CD4-positive, alpha-beta T cell (primary cell): ENCODE measurements at regions not wholly inside any gene's neighbourhood (a gene's known extent, or its start where the extent isn't known, plus 50 kb on each side); places are given as distances from the start of the nearest gene placed in this dataset.
"Not testable (repeated sequence)": the region's sequence is repeated elsewhere in the genome, so short reads cannot be mapped to it uniquely, and the experiment has no call there.

ENCODE experiments used
- ATAC-seq: fragments of 200-7000 bp; cut with Tn5 transposase; one replicate; pipeline ENCODE4 v1.10.0; 2022; ENCODE audit warnings: mild to moderate bottlenecking; ENCODE audit not compliant: poor library complexity
- CTCF ChIA-PET: fragments of 350-600 bp; sonication (Branson Sonifier 250); formaldehyde crosslinking; loops from one replicate; lab custom pipeline; 2021; ENCODE audit warnings: antibody characterized with exemption, inconsistent platforms; lab: Charles Lee
- POLR2A ChIA-PET: fragments of 350-600 bp; sonication (Branson Sonifier 250); formaldehyde crosslinking; loops from one replicate; lab custom pipeline; 2021; ENCODE audit warnings: antibody characterized with exemption, inconsistent platforms; lab: Charles Lee
- DNase-seq, 14 experiments: peaks; one replicate each; pipeline ENCODE4 v3.0.0-alpha.2; 2013 to 2020; ENCODE audit warnings: mixed read lengths in 2 of 14
- H3K27ac ChIP-seq, 2 donors: one replicate each; pipeline versions ENCODE4 v1.5.1 to v1.7.0; 2013; ENCODE audit warnings: low read length in 2 of 2, low read depth in 1 of 2, mild to moderate bottlenecking in 1 of 2
- H3K27me3 ChIP-seq, 2 experiments: 1 replicate in 1 of 2; 2 replicates in 1 of 2; pipeline versions ENCODE4 v1.6.1 to v1.7.0; 2013; ENCODE audit warnings: low read length in 2 of 2, control low read depth in 1 of 2, mild to moderate bottlenecking in 1 of 2, moderate library complexity in 1 of 2; ENCODE audit not compliant: insufficient read depth in 2 of 2, control insufficient read depth in 1 of 2
- H3K36me3 ChIP-seq: one replicate; pipeline ENCODE4 v1.6.1; 2013; ENCODE audit warnings: low read length, control low read depth; ENCODE audit not compliant: insufficient read depth
- H3K4me1 ChIP-seq: one replicate; pipeline ENCODE4 v1.6.1; 2013; ENCODE audit warnings: low read length, control low read depth; ENCODE audit not compliant: insufficient read depth
- H3K4me3 ChIP-seq: one replicate; pipeline ENCODE4 v1.5.1; 2013; ENCODE audit warnings: mild to moderate bottlenecking, low read length, moderate library complexity
- H3K9me3 ChIP-seq, 2 experiments: 1 replicate in 1 of 2; 2 replicates in 1 of 2; pipeline versions ENCODE4 v1.6.1 to v1.7.0; 2013; ENCODE audit warnings: low read length in 2 of 2, mild to moderate bottlenecking in 2 of 2, control low read depth in 1 of 2, moderate library complexity in 1 of 2; ENCODE audit not compliant: control insufficient read depth in 1 of 2, insufficient read depth in 1 of 2
- H3K27ac Mint-ChIP-seq: one replicate; pipeline ENCODE4 v1.8.0; 2020; ENCODE audit warnings: mixed read lengths
- H3K27me3 Mint-ChIP-seq: one replicate; pipeline ENCODE4 v1.8.0; 2021; ENCODE audit warnings: mixed read lengths
- H3K36me3 Mint-ChIP-seq: one replicate; pipeline ENCODE4 v1.8.0; 2021; ENCODE audit warnings: low read depth, mixed read lengths
- H3K4me1 Mint-ChIP-seq: one replicate; pipeline ENCODE4 v1.8.0; 2021; ENCODE audit warnings: low read depth, mixed read lengths
- H3K4me3 Mint-ChIP-seq: one replicate; pipeline ENCODE4 v1.8.0; 2020; ENCODE audit warnings: mild to moderate bottlenecking, mixed read lengths
- H3K9me3 Mint-ChIP-seq: one replicate; pipeline ENCODE4 v1.8.0; 2020; ENCODE audit warnings: mixed read lengths
- CTCF ChIP-seq: fragments of 200-600 bp; IDR thresholded peaks from one replicate; pipeline ENCODE4 v1.8.0; 2022; ENCODE audit warnings: antibody characterized with exemption, mild to moderate bottlenecking
- intact Hi-C, 2 experiments: fragments of 100-400 bp; cut with DNase I in 1 of 2; cut with micrococcal nuclease in 1 of 2; formaldehyde crosslinking; loops; one replicate each; pipeline versions ENCODE4 v1.15.1 to v1.9.0; 2023 to 2025; cut with DNase I, micrococcal nuclease

DNA sequence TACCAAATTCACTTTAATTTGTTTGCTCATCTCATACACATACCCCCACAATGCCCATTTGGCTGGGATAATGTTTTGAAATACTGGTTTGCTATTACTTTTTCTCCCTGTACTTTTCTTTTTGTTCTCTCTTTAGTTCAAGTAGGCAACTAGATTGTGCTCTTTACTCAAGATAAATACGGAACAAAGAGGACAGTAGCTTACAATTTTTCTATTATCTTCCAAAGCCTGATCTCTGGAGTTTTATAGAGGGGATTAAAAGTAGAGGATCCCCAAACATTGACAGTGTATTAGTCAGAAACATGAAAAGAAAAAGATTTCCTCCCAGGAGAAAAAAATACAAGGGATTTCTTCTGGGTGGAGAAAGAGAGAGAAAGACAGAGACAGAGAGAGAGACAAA lies 102.1 kb upstream of the FSCB start:
- H3K4me3 Mint-ChIP-seq: no peak overlapping the region
- ChIA-PET POLR2A (no interaction called here), CTCF (no interaction called here)
- ATAC-seq: no peak
- no peak for DNase-seq
- no peaks in the 10 kb centered on the region for H3K36me3 Mint-ChIP-seq
- no peaks in the 10 kb centered on the region for H3K9me3 Mint-ChIP-seq
- no peak overlapping the region for H3K27ac Mint-ChIP-seq
- no peak overlapping the region for H3K27ac ChIP-seq
- H3K4me1 ChIP-seq: no peaks in the 10 kb centered on the region
- H3K36me3 ChIP-seq: no peaks in the 10 kb centered on the region
- intact Hi-C loops: no loop called here
- TF ChIP-seq CTCF: no peak
- H3K9me3 ChIP-seq: no peaks in the 10 kb centered on the region
- H3K27me3 ChIP-seq: no peaks in the 10 kb centered on the region
- no peaks in the 10 kb centered on the region for H3K4me1 Mint-ChIP-seq
- H3K4me3 ChIP-seq: no peak overlapping the region
- H3K27me3 Mint-ChIP-seq: no peaks in the 10 kb centered on the region

GRCh38 chr14:44607701-44608100 lies 100.6 kb upstream of the FSCB start:
- Histone ChIP-seq H3K4me1 (no peaks in the 10 kb centered on the region), H3K27me3 (no peaks in the 10 kb centered on the region), H3K4me3 (no peak overlapping the region), H3K36me3 (no peaks in the 10 kb centered on the region), H3K27ac (no peak overlapping the region), H3K9me3 (no peaks in the 10 kb centered on the region)
- H3K4me3 Mint-ChIP-seq: no peak overlapping the region
- no peak overlapping the region for H3K27ac Mint-ChIP-seq
- H3K9me3 Mint-ChIP-seq: no peaks in the 10 kb centered on the region
- intact Hi-C loops: no loop called here
- DNase-seq: no peak
- H3K4me1 Mint-ChIP-seq: no peaks in the 10 kb centered on the region
- ChIA-PET CTCF (no interaction called here), POLR2A (no interaction called here)
- TF ChIP-seq CTCF: no peak
- no peaks in the 10 kb centered on the region for H3K27me3 Mint-ChIP-seq
- no peaks in the 10 kb centered on the region for H3K36me3 Mint-ChIP-seq
- no peak for ATAC-seq

DNA sequence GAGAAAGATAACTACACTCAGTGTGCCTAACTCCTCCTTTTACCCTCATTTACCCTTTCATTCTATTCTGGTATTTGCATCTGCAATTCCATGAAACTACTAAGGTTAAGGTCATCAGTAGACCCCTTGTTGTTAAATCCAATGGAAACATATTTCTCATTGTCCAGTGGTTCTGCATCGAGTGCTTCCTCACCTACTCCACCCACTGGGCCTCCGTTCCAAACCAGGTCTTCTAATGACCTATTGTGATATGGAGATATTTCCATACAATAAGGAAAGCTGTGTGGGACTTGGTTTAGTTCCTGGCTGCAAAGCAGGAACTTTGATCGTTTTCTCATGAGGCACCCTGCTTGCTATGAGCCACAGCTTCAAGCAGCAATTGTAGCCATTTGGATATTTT lies 99.5 kb upstream of the FSCB start:
- H3K4me1 Mint-ChIP-seq: no peaks in the 10 kb centered on the region
- Histone ChIP-seq H3K4me1 (no peaks in the 10 kb centered on the region), H3K36me3 (no peaks in the 10 kb centered on the region), H3K9me3 (no peaks in the 10 kb centered on the region), H3K27me3 (no peaks in the 10 kb centered on the region), H3K27ac (no peak overlapping the region), H3K4me3 (no peak overlapping the region)
- intact Hi-C loops: no loop called here
- no peaks in the 10 kb centered on the region for H3K36me3 Mint-ChIP-seq
- no peak for ATAC-seq
- CTCF ChIA-PET: no interaction called here
- no peak for TF ChIP-seq CTCF
- H3K27ac Mint-ChIP-seq: no peak overlapping the region
- no peak overlapping the region for H3K4me3 Mint-ChIP-seq
- H3K27me3 Mint-ChIP-seq: no peaks in the 10 kb centered on the region
- no peak for DNase-seq
- POLR2A ChIA-PET: no interaction called here
- H3K9me3 Mint-ChIP-seq: no peaks in the 10 kb centered on the region

- POLR2A ChIA-PET, H3K4me3 ChIP-seq, ATAC-seq, H3K27ac Mint-ChIP-seq, intact Hi-C loops, H3K4me3 Mint-ChIP-seq, H3K27me3 Mint-ChIP-seq, H3K27ac ChIP-seq, H3K4me1 Mint-ChIP-seq, H3K36me3 Mint-ChIP-seq, DNase-seq, H3K36me3 ChIP-seq, H3K4me1 ChIP-seq, H3K27me3 ChIP-seq, CTCF ChIA-PET, H3K9me3 Mint-ChIP-seq: not testable (repeated sequence)
- peaks cover 0 to 12% of the 10 kb centered on the region in 2 experiments for H3K9me3 ChIP-seq
These were observed 94.2 kb upstream of the FSCB start for GRCh38 chr14:44601266-44601665.
